Ishikawa (cell line): ENCODE measurements at regions not wholly inside any gene's neighbourhood (a gene's known extent, or its start where the extent isn't known, plus 50 kb on each side); places are given as distances from the start of the nearest gene placed in this dataset.

ENCODE experiments used
- CEBPB ChIP-seq: IDR thresholded peaks from 2 replicates; pipeline ENCODE4 v1.6.1; 2012
- CREB1 ChIP-seq: IDR thresholded peaks from 2 replicates; pipeline ENCODE4 v1.6.1; 2012; ENCODE audit warnings: low read depth
- EGR1 ChIP-seq: IDR thresholded peaks from 2 replicates; pipeline ENCODE4 v1.6.1; 2012
- EP300 ChIP-seq: IDR thresholded peaks from 2 replicates; pipeline ENCODE4 v1.6.1; 2012; ENCODE audit warnings: borderline replicate concordance
- FOXM1 ChIP-seq: IDR thresholded peaks from 2 replicates; pipeline ENCODE4 v1.6.1; 2012; ENCODE audit warnings: low read depth, borderline replicate concordance
- NFIC ChIP-seq: IDR thresholded peaks from 2 replicates; pipeline ENCODE4 v1.6.1; 2012
- RAD21 ChIP-seq: IDR thresholded peaks from 2 replicates; pipeline ENCODE4 v1.6.1; 2012; ENCODE audit warnings: low read depth
- REST ChIP-seq: IDR thresholded peaks from 2 replicates; pipeline ENCODE4 v1.6.1; 2012; ENCODE audit warnings: low read depth, mild to moderate bottlenecking
- TAF1 ChIP-seq: IDR thresholded peaks from 2 replicates; pipeline ENCODE4 v1.6.1; 2012; ENCODE audit warnings: low read depth, mild to moderate bottlenecking
- TCF12 ChIP-seq: IDR thresholded peaks from 2 replicates; pipeline ENCODE4 v1.6.1; 2012; ENCODE audit warnings: low read depth
- TEAD4 ChIP-seq: IDR thresholded peaks from 2 replicates; pipeline ENCODE4 v1.6.1; 2012
- USF1 ChIP-seq: IDR thresholded peaks from 2 replicates; pipeline ENCODE4 v1.6.1; 2012
- YY1 ChIP-seq: IDR thresholded peaks from 2 replicates; pipeline ENCODE4 v1.6.1; 2012; ENCODE audit warnings: low read depth
- ZBTB7A ChIP-seq: IDR thresholded peaks from 2 replicates; pipeline ENCODE4 v1.6.1; 2012; ENCODE audit warnings: low read depth
- TF ChIP-seq, protein P1 (sequence below): IDR thresholded peaks from 2 replicates; pipeline ENCODE4 v1.6.1; 2012

DNA sequence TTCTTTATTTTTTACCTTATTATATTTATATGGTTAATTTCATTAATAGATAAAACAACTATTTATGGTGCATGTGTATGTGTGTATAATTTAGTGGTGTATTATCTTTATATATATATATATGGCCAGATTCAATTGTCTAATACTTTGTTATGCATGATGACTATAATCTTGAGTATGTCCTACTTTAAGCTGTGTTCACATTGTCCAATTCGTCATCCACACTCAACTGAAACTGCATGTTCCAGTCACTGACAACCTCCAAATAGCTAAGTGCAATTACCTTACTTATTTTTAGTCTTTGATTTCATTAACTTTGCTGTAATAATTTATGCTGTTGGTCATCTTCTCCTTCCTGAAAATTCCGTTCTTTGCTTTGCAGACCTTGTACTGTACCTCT is 306.5 kb upstream of the TMTC1 start:
- TF ChIP-seq CEBPB (no peak), TCF12 (no peak), TAF1 (no peak), EP300 (no peak), YY1 (no peak), ZBTB7A (no peak), NFIC (no peak), CREB1 (no peak), FOXM1 (no peak), REST (no peak), RAD21 (no peak), USF1 (no peak)

GRCh38 chr12:30088259-30088995 is 304.7 kb upstream of the TMTC1 start:
- no peak for TF ChIP-seq EP300
- TF ChIP-seq EGR1, result no peak
- TF ChIP-seq TEAD4, result no peak
- TF ChIP-seq REST, result no peak
- no peak for TF ChIP-seq ZBTB7A
- TF ChIP-seq NFIC, result no peak
- TF ChIP-seq, protein P1, sequence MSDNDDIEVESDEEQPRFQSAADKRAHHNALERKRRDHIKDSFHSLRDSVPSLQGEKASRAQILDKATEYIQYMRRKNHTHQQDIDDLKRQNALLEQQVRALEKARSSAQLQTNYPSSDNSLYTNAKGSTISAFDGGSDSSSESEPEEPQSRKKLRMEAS, result no peak

- TF ChIP-seq USF1, result no peak
- no peak for TF ChIP-seq TAF1
- TF ChIP-seq, protein P1, result no peak
- no peak for TF ChIP-seq CREB1
- TF ChIP-seq REST, result no peak
- no peak for TF ChIP-seq TCF12
- TF ChIP-seq TEAD4, result no peak
- TF ChIP-seq NFIC, result no peak
- no peak for TF ChIP-seq ZBTB7A
- no peak for TF ChIP-seq YY1
- no peak for TF ChIP-seq CEBPB
- no peak for TF ChIP-seq RAD21
- no peak for TF ChIP-seq EP300
Observed at GRCh38 chr12:30082381-30082780, 298.6 kb upstream of the TMTC1 start.

DNA sequence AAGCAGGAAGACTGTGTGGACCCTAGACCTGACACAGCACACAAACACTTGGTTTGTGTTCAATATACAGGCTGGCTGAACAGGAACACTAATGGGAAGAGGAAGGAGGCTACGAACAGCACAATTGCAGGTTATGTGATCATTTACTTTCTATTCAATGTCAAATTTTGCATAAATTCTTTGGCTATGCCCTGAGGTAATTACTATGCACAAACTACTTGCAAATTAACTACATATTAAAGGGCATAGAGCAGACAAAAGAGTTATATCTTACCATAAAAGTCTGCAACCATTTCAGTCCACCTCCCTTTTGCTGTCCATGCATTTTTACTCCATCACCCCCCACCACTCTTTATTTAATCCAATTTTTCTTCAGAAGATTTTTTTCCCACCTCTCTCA is 291.2 kb upstream of the TMTC1 start:
- TF ChIP-seq REST (no peak), CEBPB (no peak)
